ENCODE measurements at regions not wholly inside any gene's neighbourhood (a gene's known extent, or its start where the extent isn't known, plus 50 kb on each side); places are given as distances from the start of the nearest gene placed in this dataset.
"Not testable (repeated sequence)": the region's sequence is repeated elsewhere in the genome, so short reads cannot be mapped to it uniquely, and the experiment has no call there.

GRCh38 chr6:141195251-141195832 is 937.4 kb upstream of the GJE1 start:
- TF ChIP-seq EZH2 (IDR thresholded peaks at IDR 0.05) (no peak), CTCF (IDR thresholded peaks at IDR 0.05) (no peak), EZH2phosphoT487 (IDR thresholded peaks at IDR 0.05) (no peak)
- Histone ChIP-seq H3K4me2 (no peak overlapping the region), H3K9me3 (ENCODE audit: low read depth) (no peaks in the 10 kb centered on the region), H3K79me2 (ENCODE audit: low read depth) (no peaks in the 10 kb centered on the region), H3K36me3 (no peaks in the 10 kb centered on the region), H2AFZ (replicated peaks) (no peak overlapping the region), H3K27ac (no peak overlapping the region), H3K4me1 (peaks cover 7% of the 10 kb centered on the region), H3K4me3 (no peak overlapping the region), H4K20me1 (ENCODE audit: low read depth) (no peaks in the 10 kb centered on the region), H3K9ac (no peak overlapping the region), H3K27me3 (no peaks in the 10 kb centered on the region), H3F3A (ENCODE audit: low read depth) (no peaks in the 10 kb centered on the region)
- no peak for DNase-seq (ENCODE audit: low spot score)
- Mint-ChIP-seq H3K36me3 (no peaks in the 10 kb centered on the region), H3K4me1 (peaks cover 3% of the 10 kb centered on the region), H3K9me3 (peaks cover 18% of the 10 kb centered on the region), H3K4me3 (no peak overlapping the region), H3K27ac (no peak overlapping the region), H3K27me3 (ENCODE audit: insufficient read depth, low read depth) (no peaks in the 10 kb centered on the region)

GRCh38 chr6:141183368-141183767 is 949.4 kb upstream of the GJE1 start:
- H3K79me2 ChIP-seq (ENCODE audit: low read depth) = no peaks in the 10 kb centered on the region
- no peaks in the 10 kb centered on the region for H3K27me3 Mint-ChIP-seq (ENCODE audit: insufficient read depth, low read depth)
- H3K27ac Mint-ChIP-seq = no peak overlapping the region
- no peak overlapping the region for H2AFZ ChIP-seq (replicated peaks)
- TF ChIP-seq CTCF (IDR thresholded peaks at IDR 0.05) (no peak), EZH2phosphoT487 (IDR thresholded peaks at IDR 0.05) (no peak), EZH2 (IDR thresholded peaks at IDR 0.05) (no peak)
- H3K4me1 ChIP-seq = no peaks in the 10 kb centered on the region
- H3K36me3 ChIP-seq = no peaks in the 10 kb centered on the region
- no peaks in the 10 kb centered on the region for H3K27me3 ChIP-seq
- no peaks in the 10 kb centered on the region for H3K9me3 ChIP-seq (ENCODE audit: low read depth)
- no peaks in the 10 kb centered on the region for H3K4me1 Mint-ChIP-seq
- peaks cover 4% of the 10 kb centered on the region for H3K36me3 Mint-ChIP-seq
- no peak for DNase-seq (ENCODE audit: low spot score)
- H3K4me3 ChIP-seq = no peak overlapping the region
- no peak overlapping the region for H3K27ac ChIP-seq
- H4K20me1 ChIP-seq (ENCODE audit: low read depth) = no peaks in the 10 kb centered on the region
- no peak overlapping the region for H3K4me3 Mint-ChIP-seq
- no peaks in the 10 kb centered on the region for H3F3A ChIP-seq (ENCODE audit: low read depth)
- H3K9me3 Mint-ChIP-seq = peaks cover 22% of the 10 kb centered on the region
- H3K9ac ChIP-seq = no peak overlapping the region
- H3K4me2 ChIP-seq = no peak overlapping the region

GRCh38 chr6:141175458-141175857 is 957.3 kb upstream of the GJE1 start:
- H3K4me1 ChIP-seq; H3K36me3 Mint-ChIP-seq; H3K4me2 ChIP-seq; H3K4me3 ChIP-seq; H3K27ac Mint-ChIP-seq; DNase-seq (ENCODE audit: low spot score); H4K20me1 ChIP-seq (ENCODE audit: low read depth); H3K9ac ChIP-seq; H3K36me3 ChIP-seq; H3K4me3 Mint-ChIP-seq; H3K27me3 Mint-ChIP-seq (ENCODE audit: insufficient read depth, low read depth); H3F3A ChIP-seq (ENCODE audit: low read depth); H3K9me3 ChIP-seq (ENCODE audit: low read depth); H3K27me3 ChIP-seq; H2AFZ ChIP-seq (replicated peaks); H3K79me2 ChIP-seq (ENCODE audit: low read depth); H3K4me1 Mint-ChIP-seq; H3K27ac ChIP-seq: not testable (repeated sequence)
- H3K9me3 Mint-ChIP-seq = peaks cover 11% of the 10 kb centered on the region

- TF ChIP-seq EZH2 (IDR thresholded peaks at IDR 0.05) (no peak), EZH2phosphoT487 (IDR thresholded peaks at IDR 0.05) (no peak), CTCF (IDR thresholded peaks at IDR 0.05) (no peak)
- H3K4me3 Mint-ChIP-seq = no peak overlapping the region
- no peak for DNase-seq (ENCODE audit: low spot score)
- no peak overlapping the region for H3K27ac Mint-ChIP-seq
- Histone ChIP-seq H3K79me2 (ENCODE audit: low read depth) (no peaks in the 10 kb centered on the region), H3K27me3 (no peaks in the 10 kb centered on the region), H3K4me1 (no peaks in the 10 kb centered on the region), H3K4me2 (no peak overlapping the region), H2AFZ (replicated peaks) (no peak overlapping the region), H3K9ac (no peak overlapping the region), H3K4me3 (no peak overlapping the region), H3K9me3 (ENCODE audit: low read depth) (no peaks in the 10 kb centered on the region), H4K20me1 (ENCODE audit: low read depth) (no peaks in the 10 kb centered on the region), H3K36me3 (no peaks in the 10 kb centered on the region), H3F3A (ENCODE audit: low read depth) (no peaks in the 10 kb centered on the region), H3K27ac (no peak overlapping the region)
- H3K4me1 Mint-ChIP-seq = peaks cover 8% of the 10 kb centered on the region
- H3K27me3 Mint-ChIP-seq (ENCODE audit: insufficient read depth, low read depth) = peaks cover 7% of the 10 kb centered on the region
- H3K36me3 Mint-ChIP-seq = peaks cover 4% of the 10 kb centered on the region
- peaks cover 11% of the 10 kb centered on the region for H3K9me3 Mint-ChIP-seq
These were observed 957.8 kb upstream of the GJE1 start for GRCh38 chr6:141174932-141175331.
